Limb (tissue), 2 donors: ENCODE measurements at regions not wholly inside any gene's neighbourhood (a gene's known extent, or its start where the extent isn't known, plus 50 kb on each side); places are given as distances from the start of the nearest gene placed in this dataset.

ENCODE experiments used
- DNase-seq, 2 donors: peaks; one replicate each; pipeline ENCODE4 v3.0.0-alpha.2; 2016; ENCODE audit errors: extremely low spot score in 2 of 2

DNA sequence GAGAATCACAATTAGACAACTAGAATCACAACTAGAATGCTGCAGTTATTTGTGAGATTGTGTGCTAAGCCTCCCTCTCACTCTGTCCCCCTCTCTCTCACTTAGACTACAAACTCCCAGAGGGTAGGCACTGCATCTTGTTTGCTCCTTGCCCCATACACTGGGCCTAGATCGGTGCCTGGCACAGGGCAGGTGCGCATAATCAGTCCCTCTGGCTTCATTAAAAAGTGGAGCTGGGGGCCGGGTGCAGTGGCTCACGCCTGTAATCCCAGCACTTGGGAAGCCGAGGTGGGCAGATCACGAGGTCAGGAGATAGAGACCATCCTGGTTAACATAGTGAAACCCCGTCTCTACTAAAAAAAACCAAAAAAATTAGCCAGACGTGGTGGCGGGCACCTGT, 456.8 kb downstream of the MIAT start:
- no peak for DNase-seq

DNA sequence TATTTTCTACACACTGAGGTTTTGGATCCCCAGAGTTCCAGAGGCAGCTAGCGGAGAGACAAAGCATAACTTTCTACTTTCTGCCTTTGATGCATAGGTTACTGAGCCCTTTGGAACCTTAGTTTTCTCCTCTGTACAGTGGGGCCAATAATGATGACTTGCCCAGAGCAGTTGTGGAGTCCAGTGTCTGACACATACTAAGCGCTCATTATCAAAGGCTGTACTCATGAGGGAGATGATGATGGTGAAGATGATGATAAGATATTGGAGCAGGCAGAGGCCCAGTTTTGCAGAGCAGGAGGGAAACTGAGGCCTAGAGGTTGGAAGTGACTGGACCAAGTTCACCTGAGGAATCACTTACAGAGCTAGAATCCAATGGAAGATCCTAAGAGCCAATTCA, 458.0 kb downstream of the MIAT start:
- DNase-seq = no peak

GRCh38 chr22:27115816-27116256, 458.4 kb downstream of the MIAT start:
- DNase-seq = no peak

DNA sequence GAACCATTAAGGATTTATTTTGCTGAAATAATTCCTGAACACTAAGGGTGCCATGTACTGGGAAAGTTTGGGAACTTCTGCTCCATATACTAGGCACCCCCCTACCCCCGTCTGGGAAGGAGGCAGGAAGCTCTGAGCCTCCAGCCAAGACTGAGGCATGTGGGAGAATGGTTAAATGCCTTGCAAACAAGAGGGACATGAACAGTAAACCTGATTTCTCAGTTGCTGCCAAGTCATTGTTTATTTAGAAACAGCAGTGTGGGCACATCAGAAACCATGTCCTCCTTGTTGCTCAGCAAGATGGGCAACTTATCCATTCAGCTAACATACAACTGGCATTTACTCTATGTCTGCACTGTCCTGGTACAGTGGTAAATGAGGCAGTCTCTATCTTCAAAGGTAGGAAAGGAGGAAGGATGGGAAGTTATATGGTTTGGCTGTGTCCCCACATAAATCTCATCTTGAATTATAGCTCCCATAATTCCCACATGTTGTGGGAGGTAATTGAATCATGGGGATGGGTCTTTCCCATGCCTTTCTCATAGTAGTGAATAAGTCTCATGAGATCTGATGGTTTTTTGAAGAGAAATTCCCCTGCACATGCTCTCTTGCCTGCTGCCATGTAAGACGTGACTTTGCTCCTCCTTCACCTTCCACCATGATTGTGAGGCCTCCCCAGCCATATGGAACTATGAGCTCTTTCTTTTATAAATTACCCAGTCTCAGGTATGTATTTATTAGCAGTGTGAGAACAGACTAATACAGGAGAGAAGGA, 459.1 kb downstream of the MIAT start:
- DNase-seq = no peak

DNA sequence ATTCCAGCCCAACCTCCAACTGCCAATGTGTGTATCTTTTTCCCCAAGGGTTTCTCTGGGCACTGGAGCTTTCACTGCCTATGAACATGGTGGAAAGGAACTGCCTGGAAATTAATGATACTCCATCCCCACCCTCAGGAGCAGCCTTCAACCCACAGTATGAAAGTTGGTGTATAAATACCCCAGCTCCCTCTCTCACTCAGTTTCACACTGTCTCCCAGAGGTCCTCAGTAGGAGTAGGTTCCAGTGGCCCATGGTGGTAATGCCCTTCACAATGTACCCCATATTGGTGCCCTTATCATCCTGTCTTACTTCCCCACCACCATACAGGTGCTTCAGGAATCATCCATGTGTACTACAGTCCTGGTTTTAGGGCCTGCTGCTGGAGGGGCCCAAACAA, 462.6 kb downstream of the MIAT start:
- DNase-seq = no peak

- no peak for DNase-seq
Observed at GRCh38 chr22:27122574-27122973, 465.2 kb downstream of the MIAT start.

DNA sequence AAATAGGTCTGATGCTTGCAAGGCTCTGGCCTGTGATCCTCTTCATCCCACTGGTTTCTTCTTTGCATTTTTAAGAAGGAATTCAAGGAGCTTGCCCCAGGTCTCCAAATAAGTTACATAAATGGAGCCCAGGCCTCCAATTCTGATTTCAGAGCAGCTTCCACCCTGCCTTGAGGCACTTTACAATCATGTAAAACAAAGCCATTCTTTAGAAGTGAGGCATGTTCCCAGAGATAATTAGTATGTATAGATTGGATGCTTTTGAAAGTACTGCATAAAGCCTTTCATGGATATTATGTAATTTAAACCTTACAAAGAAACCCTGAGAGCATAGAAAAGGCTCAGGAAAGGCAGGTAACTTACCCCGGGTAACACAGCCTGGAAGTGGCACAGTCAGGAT, 466.5 kb downstream of the MIAT start:
- no peak for DNase-seq

GRCh38 chr22:27124351-27124966, 467.1 kb downstream of the MIAT start:
- DNase-seq = no peak

DNA sequence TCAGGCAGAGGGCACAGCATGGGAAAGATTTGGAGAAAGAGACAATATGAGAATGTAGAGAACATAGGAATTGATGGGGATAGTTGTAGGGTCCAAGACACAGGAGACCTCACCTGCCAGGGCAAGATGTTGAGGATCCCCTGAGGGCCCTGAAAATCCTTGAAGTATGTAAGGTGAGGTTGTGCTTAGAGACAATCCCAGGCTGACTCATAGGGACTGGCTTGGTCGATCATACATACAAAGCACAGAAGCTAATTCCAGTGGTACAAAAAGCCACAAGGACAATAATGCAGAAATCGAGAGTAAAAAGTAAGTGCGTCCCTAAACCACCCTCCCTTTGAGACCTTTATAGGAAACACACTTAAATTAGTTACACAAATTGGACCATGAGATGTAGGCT, 468.2 kb downstream of the MIAT start:
- DNase-seq = no peak

GRCh38 chr22:27127911-27128310, 470.5 kb downstream of the MIAT start:
- DNase-seq = no peak

GRCh38 chr22:27128461-27129085, 471.2 kb downstream of the MIAT start:
- DNase-seq = no peak

GRCh38 chr22:27129266-27129665, 471.9 kb downstream of the MIAT start:
- no peak for DNase-seq

GRCh38 chr22:27130906-27131305, 473.5 kb downstream of the MIAT start:
- DNase-seq = no peak

GRCh38 chr22:27131346-27131745, 474.0 kb downstream of the MIAT start:
- no peak for DNase-seq

GRCh38 chr22:27132400-27132799, 475.0 kb downstream of the MIAT start:
- no peak for DNase-seq

- no peak for DNase-seq
Observed at GRCh38 chr22:27133019-27133431, 475.6 kb downstream of the MIAT start.

GRCh38 chr22:27133681-27134314, 476.4 kb downstream of the MIAT start:
- no peak for DNase-seq

DNA sequence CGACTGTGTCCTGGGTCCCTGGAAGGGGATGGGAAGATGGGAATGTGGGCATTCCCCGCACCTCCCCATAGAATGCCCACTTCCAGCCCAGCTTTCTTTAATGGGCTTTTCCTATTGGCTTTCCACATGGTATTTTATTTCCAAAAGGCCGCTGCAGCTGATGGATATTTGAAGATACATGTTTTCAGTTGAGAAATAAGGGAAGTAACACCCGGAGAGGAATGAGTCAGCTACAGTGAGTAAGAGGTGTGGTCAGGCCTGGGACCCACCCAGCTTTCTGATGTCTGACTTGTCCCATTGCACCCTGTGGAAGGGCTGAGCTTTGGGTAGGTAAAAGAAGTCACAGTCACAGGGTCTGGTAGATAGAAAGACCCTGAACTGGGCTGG, 476.9 kb downstream of the MIAT start:
- no peak for DNase-seq

DNA sequence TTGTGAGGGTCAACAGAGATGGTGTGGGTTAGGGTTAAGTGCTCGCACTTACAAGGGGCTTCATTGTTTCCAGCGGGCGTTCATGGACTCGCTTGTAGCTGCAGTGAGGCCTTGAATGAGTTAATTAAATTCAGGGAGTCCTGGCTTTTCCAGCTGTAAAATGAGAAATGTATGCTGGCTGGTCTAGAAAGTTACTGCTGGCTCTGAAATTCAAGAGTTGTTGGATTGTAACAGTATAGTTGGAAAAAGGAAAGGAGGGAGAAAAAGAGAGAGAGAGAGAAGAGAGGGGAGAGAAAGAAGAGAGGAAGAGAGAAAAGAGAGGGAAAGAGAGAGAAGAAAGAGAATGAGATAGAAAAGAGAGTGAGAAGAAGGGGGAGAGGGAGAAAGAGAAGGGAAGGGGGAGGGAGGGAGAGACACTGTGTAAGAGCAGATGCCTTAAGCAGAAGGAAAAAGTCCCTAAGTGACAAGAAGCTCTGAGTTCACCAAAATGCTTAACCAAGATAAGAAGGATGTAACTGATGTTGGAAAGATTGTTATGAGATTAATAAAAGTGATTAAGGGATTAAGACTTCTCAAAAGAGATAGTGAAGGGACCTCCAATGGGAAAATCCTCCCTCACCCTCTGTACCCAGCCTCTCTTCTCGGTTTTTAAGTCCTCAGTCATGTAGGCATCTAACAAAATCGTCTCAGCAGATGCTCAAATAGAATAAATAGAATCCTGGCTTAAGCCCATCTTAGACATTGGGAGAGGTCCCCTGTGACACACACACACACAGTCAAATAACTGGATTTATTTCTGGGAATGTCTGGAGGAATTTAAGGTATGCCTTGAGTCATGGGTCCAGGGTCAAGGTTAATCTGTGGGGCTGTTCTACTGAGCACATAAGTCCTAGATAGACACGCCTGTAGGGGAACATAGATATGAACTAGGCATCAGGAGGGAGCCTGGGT, 477.9 kb downstream of the MIAT start:
- DNase-seq = no peak

DNA sequence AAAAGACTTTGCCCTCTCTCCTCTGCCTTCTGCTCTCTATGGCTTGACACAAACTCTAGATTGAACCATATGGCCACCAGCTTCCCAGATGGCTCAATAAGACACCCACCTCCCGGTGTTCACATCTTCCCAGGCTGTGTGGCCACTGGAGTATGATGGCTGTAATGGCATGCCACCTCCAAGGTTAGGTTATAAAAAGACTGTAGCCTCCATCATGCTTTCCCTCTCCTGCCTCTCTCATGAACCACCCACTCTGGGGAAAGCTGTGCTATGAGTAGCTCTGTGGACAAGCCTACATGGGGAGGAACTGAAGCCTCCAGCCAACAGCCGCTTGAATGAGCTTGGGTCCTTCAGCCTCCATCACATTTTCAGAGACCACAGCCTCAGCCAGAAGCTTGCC, 479.2 kb downstream of the MIAT start:
- no peak for DNase-seq

DNA sequence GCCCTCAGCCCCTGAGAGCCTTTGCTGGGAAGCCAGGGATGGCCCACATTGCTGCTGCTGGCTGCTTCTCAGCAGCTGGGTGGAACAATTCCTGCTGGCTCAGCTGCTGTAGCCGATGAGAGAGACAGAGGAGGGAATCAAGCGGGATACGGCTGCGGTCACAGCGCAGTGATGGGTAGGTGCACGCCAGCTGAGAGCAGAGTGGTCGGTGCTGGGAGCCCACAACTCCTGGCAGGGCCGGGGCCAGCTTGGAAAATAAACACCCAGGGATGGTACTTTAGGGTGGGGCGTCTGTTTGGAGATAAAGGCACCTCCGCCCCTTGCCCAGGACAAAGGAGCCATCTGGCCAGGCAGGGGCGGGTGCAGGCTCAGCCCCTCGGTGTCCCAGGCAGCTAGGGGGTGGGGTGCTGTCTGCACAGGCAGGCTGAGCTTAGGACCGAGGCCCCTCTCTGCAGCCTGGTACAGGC, 480.5 kb downstream of the MIAT start:
- peak in 1 of 2 donors; percentile 53 for DNase-seq
